ENCODE measurements at regions not wholly inside any gene's neighbourhood (a gene's known extent, or its start where the extent isn't known, plus 50 kb on each side); places are given as distances from the start of the nearest gene placed in this dataset.

DNA sequence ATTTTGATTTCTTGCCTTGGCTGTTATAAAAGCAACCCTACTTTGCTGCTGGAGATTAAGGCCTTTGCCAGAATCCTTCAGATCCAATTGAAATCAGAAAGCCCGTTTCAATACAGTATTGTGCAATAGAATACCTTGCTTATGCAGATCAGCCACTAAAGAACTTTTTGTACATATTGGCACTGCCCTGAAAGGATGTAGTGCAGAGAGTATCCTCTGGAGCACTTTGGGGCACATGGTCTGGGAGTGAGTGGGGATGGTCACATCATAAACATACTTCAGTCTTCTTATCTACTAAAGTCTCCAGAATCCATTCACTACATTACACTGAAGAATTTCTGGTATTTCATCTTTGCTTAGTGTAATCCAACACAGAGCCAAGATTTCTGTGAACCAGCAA, 189.0 kb downstream of the CENPF start:
- no peak overlapping the region for H2AFZ ChIP-seq (ENCODE audit: low read length)
- H3K36me3 ChIP-seq (ENCODE audit: insufficient read depth, low read length), result no peaks in the 10 kb centered on the region
- TF ChIP-seq EZH2phosphoT487 (IDR thresholded peaks at IDR 0.05; ENCODE audit: borderline replicate concordance), result no peak
- TF ChIP-seq, protein P1, sequence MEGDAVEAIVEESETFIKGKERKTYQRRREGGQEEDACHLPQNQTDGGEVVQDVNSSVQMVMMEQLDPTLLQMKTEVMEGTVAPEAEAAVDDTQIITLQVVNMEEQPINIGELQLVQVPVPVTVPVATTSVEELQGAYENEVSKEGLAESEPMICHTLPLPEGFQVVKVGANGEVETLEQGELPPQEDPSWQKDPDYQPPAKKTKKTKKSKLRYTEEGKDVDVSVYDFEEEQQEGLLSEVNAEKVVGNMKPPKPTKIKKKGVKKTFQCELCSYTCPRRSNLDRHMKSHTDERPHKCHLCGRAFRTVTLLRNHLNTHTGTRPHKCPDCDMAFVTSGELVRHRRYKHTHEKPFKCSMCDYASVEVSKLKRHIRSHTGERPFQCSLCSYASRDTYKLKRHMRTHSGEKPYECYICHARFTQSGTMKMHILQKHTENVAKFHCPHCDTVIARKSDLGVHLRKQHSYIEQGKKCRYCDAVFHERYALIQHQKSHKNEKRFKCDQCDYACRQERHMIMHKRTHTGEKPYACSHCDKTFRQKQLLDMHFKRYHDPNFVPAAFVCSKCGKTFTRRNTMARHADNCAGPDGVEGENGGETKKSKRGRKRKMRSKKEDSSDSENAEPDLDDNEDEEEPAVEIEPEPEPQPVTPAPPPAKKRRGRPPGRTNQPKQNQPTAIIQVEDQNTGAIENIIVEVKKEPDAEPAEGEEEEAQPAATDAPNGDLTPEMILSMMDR (conservative IDR thresholded peaks at IDR 0.05; ENCODE audit: low read length), result no peak
- H3K4me2 ChIP-seq (ENCODE audit: low read depth, low read length, poor library complexity, severe bottlenecking), result no peak overlapping the region
- H3K4me3 ChIP-seq (ENCODE audit: low read length, poor library complexity, severe bottlenecking), result no peak overlapping the region
- H3K9me3 ChIP-seq (ENCODE audit: insufficient read depth, low read depth, low read length), result no peaks in the 10 kb centered on the region
- no peaks in the 10 kb centered on the region for H3K9me2 ChIP-seq (replicated peaks; ENCODE audit: low read depth, low read length)
- no peaks in the 10 kb centered on the region for H3K4me1 ChIP-seq (ENCODE audit: insufficient read depth, low read length, poor library complexity, severe bottlenecking)
- H3F3A ChIP-seq (ENCODE audit: low read depth), result no peaks in the 10 kb centered on the region
- no peaks in the 10 kb centered on the region for H3K79me2 ChIP-seq (ENCODE audit: insufficient read depth, low read length)
- H3K9ac ChIP-seq (ENCODE audit: low read depth, low read length, poor library complexity, severe bottlenecking), result no peak overlapping the region
- no peaks in the 10 kb centered on the region for H3K27me3 ChIP-seq (ENCODE audit: insufficient read depth, low read length, poor library complexity, severe bottlenecking)
- H4K20me1 ChIP-seq (ENCODE audit: insufficient read depth, low read length, poor library complexity, severe bottlenecking), result no peaks in the 10 kb centered on the region

GRCh38 chr1:214792527-214793186, 189.7 kb downstream of the CENPF start:
- H3K4me1 ChIP-seq (ENCODE audit: insufficient read depth, low read length, poor library complexity, severe bottlenecking), result no peaks in the 10 kb centered on the region
- no peaks in the 10 kb centered on the region for H3F3A ChIP-seq (ENCODE audit: low read depth)
- no peak overlapping the region for H3K4me2 ChIP-seq (ENCODE audit: low read depth, low read length, poor library complexity, severe bottlenecking)
- no peaks in the 10 kb centered on the region for H3K9me2 ChIP-seq (replicated peaks; ENCODE audit: low read depth, low read length)
- H2AFZ ChIP-seq (ENCODE audit: low read length), result no peak overlapping the region
- H3K4me3 ChIP-seq (ENCODE audit: low read length, poor library complexity, severe bottlenecking), result no peak overlapping the region
- H3K27me3 ChIP-seq (ENCODE audit: insufficient read depth, low read length, poor library complexity, severe bottlenecking), result no peaks in the 10 kb centered on the region
- H3K9me3 ChIP-seq (ENCODE audit: insufficient read depth, low read depth, low read length), result no peaks in the 10 kb centered on the region
- no peak overlapping the region for H3K9ac ChIP-seq (ENCODE audit: low read depth, low read length, poor library complexity, severe bottlenecking)
- no peaks in the 10 kb centered on the region for H3K36me3 ChIP-seq (ENCODE audit: insufficient read depth, low read length)
- TF ChIP-seq, protein P1 (conservative IDR thresholded peaks at IDR 0.05; ENCODE audit: low read length), result no peak
- H3K79me2 ChIP-seq (ENCODE audit: insufficient read depth, low read length), result no peaks in the 10 kb centered on the region
- H4K20me1 ChIP-seq (ENCODE audit: insufficient read depth, low read length, poor library complexity, severe bottlenecking), result no peaks in the 10 kb centered on the region

- H3K27me3 ChIP-seq (ENCODE audit: insufficient read depth, low read length, poor library complexity, severe bottlenecking), result no peaks in the 10 kb centered on the region
- no peaks in the 10 kb centered on the region for H3K9me3 ChIP-seq (ENCODE audit: insufficient read depth, low read depth, low read length)
- H4K20me1 ChIP-seq (ENCODE audit: insufficient read depth, low read length, poor library complexity, severe bottlenecking), result no peaks in the 10 kb centered on the region
- no peak for TF ChIP-seq EZH2phosphoT487 (IDR thresholded peaks at IDR 0.05; ENCODE audit: borderline replicate concordance)
- TF ChIP-seq, protein P1 (conservative IDR thresholded peaks at IDR 0.05; ENCODE audit: low read length), result no peak
- H3K4me2 ChIP-seq (ENCODE audit: low read depth, low read length, poor library complexity, severe bottlenecking), result no peak overlapping the region
- no peaks in the 10 kb centered on the region for H3K4me1 ChIP-seq (ENCODE audit: insufficient read depth, low read length, poor library complexity, severe bottlenecking)
- H3K36me3 ChIP-seq (ENCODE audit: insufficient read depth, low read length), result no peaks in the 10 kb centered on the region
- H3K9me2 ChIP-seq (replicated peaks; ENCODE audit: low read depth, low read length), result no peaks in the 10 kb centered on the region
- no peaks in the 10 kb centered on the region for H3K79me2 ChIP-seq (ENCODE audit: insufficient read depth, low read length)
- no peak overlapping the region for H2AFZ ChIP-seq (ENCODE audit: low read length)
- H3F3A ChIP-seq (ENCODE audit: low read depth), result no peaks in the 10 kb centered on the region
- no peak overlapping the region for H3K9ac ChIP-seq (ENCODE audit: low read depth, low read length, poor library complexity, severe bottlenecking)
- H3K4me3 ChIP-seq (ENCODE audit: low read length, poor library complexity, severe bottlenecking), result no peak overlapping the region
Measured at GRCh38 chr1:214793708-214794107, 190.7 kb downstream of the CENPF start.
